Sigmoid colon (tissue), 6 donors: ENCODE measurements at regions not wholly inside any gene's neighbourhood (a gene's known extent, or its start where the extent isn't known, plus 50 kb on each side); places are given as distances from the start of the nearest gene placed in this dataset.

Source experiments
- DNase-seq: peaks from one replicate; pipeline ENCODE4 v3.0.0-alpha.2; 2019
- H3K27ac ChIP-seq, 4 donors: fragments of 200-600 bp; sonication (generic); one replicate each; pipeline ENCODE4 v1.5.1; 2016 to 2019; ENCODE audit warnings: mild to moderate bottlenecking in 1 of 4
- H3K27me3 ChIP-seq, 3 donors: fragments of 200-600 bp; sonication (generic); one replicate each; pipeline ENCODE4 v1.5.1; 2019; ENCODE audit warnings: mild to moderate bottlenecking in 1 of 3
- H3K36me3 ChIP-seq, 4 donors: fragments of 200-600 bp; sonication (generic); one replicate each; pipeline ENCODE4 v1.5.1; 2016 to 2019
- H3K4me1 ChIP-seq, 4 donors: fragments of 200-600 bp; sonication (generic); one replicate each; pipeline ENCODE4 v1.5.1; 2017 to 2019
- H3K4me3 ChIP-seq, 4 donors: fragments of 200-600 bp; sonication (generic); one replicate each; pipeline ENCODE4 v1.5.1; 2017 to 2019; ENCODE audit warnings: mild to moderate bottlenecking in 2 of 4, moderate library complexity in 1 of 4
- H3K9me3 ChIP-seq, 4 donors: fragments of 200-600 bp in 3 of 4; sonication (generic) in 3 of 4; one replicate each; pipeline versions ENCODE4 v1.5.1 to v1.6.1; 2013 to 2019
- EP300 ChIP-seq, 4 donors: sonication (generic); formaldehyde crosslinking; IDR thresholded peaks; one replicate each; pipeline ENCODE4 v1.6.1; 2017; ENCODE audit warnings: antibody characterized with exemption in 4 of 4
- POLR2A ChIP-seq, 2 donors: fragments of 450-650 bp; IDR thresholded peaks; one replicate each; pipeline ENCODE4 v1.6.1; 2016; ENCODE audit warnings: antibody characterized with exemption in 2 of 2, mild to moderate bottlenecking in 2 of 2, moderate library complexity in 2 of 2
- POLR2AphosphoS5 ChIP-seq, 4 donors: sonication (generic); formaldehyde crosslinking; IDR thresholded peaks; one replicate each; pipeline ENCODE4 v1.6.1; 2017; ENCODE audit warnings: antibody characterized with exemption in 4 of 4
- WGBS, 2 donors: extraction: QIAGEN DNeasy Blood & Tissue Kit; methylation state at CpG; one replicate each; pipeline ENCODE4 v1.1.7; 2013; 5-methylcytosine and 5-hydroxymethylcytosine counted together
- intact Hi-C: fragments of 100-400 bp; cut with DNase I; formaldehyde crosslinking; loops from one replicate; pipeline ENCODE4 v1.15.1; 2023
- TF ChIP-seq, protein P1 (sequence below), 4 experiments: fragments of 450-650 bp in 3 of 4; fragments of 200-600 bp in 1 of 4; IDR thresholded peaks; one replicate each; pipeline ENCODE4 v1.5.1; 2016 to 2019; ENCODE audit warnings: antibody characterized with exemption in 4 of 4, mild to moderate bottlenecking in 3 of 4, moderate library complexity in 2 of 4
- donor health status: healthy with polysubstance abuse.
- donor health status: healthy.

DNA sequence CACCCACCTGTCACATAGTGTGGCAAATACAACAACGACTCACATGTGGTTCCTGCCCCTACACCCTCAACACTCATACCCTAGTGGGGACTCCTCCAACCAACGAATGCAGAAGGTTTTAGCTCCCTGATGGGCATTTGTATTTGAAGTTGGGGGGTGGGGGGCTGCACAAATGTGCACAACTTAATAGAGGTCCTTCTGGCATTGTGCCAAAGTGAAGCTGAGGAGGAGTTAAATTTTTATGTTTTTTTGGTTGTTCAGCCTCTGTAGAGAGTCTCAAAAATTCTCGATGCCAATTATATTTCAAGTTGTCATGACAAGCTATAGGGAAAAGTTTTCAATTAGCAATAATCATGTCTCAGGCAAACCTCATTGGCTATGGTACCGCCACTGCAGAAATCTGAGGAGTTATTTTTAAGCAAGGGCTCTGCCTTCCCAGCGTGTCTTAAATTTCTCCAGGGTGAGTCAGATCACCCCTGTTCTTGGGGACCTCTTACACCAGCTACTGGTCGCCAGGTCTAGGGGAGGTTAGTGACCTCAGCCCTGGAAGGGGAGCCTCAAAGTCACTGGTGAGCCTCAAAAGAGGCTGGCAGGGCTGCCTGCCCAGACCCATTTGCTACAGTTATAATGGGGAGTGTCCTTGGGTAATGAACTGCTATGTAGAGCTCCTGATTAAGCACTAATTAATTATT is 102.7 kb upstream of the TAF1B start:
- H3K27ac ChIP-seq: no peak overlapping the region
- no peaks in the 10 kb centered on the region for H3K9me3 ChIP-seq
- intact Hi-C loops: no loop called here
- H3K4me3 ChIP-seq: no peak overlapping the region
- peaks cover 0 to 14% (median 0%) of the 10 kb centered on the region in 4 donors for H3K4me1 ChIP-seq
- no peak for DNase-seq
- TF ChIP-seq, protein P1, sequence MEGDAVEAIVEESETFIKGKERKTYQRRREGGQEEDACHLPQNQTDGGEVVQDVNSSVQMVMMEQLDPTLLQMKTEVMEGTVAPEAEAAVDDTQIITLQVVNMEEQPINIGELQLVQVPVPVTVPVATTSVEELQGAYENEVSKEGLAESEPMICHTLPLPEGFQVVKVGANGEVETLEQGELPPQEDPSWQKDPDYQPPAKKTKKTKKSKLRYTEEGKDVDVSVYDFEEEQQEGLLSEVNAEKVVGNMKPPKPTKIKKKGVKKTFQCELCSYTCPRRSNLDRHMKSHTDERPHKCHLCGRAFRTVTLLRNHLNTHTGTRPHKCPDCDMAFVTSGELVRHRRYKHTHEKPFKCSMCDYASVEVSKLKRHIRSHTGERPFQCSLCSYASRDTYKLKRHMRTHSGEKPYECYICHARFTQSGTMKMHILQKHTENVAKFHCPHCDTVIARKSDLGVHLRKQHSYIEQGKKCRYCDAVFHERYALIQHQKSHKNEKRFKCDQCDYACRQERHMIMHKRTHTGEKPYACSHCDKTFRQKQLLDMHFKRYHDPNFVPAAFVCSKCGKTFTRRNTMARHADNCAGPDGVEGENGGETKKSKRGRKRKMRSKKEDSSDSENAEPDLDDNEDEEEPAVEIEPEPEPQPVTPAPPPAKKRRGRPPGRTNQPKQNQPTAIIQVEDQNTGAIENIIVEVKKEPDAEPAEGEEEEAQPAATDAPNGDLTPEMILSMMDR (IDR thresholded peaks at IDR 0.05): no peak
- TF ChIP-seq EP300 (IDR thresholded peaks at IDR 0.05) (no peak), POLR2AphosphoS5 (IDR thresholded peaks at IDR 0.05) (no peak), POLR2A (IDR thresholded peaks at IDR 0.05) (no peak)
- no peaks in the 10 kb centered on the region for H3K27me3 ChIP-seq
- 88 to 92% methylated on average over 6 of the region's 6 CpGs for WGBS, 2 donors
- no peaks in the 10 kb centered on the region for H3K36me3 ChIP-seq

DNA sequence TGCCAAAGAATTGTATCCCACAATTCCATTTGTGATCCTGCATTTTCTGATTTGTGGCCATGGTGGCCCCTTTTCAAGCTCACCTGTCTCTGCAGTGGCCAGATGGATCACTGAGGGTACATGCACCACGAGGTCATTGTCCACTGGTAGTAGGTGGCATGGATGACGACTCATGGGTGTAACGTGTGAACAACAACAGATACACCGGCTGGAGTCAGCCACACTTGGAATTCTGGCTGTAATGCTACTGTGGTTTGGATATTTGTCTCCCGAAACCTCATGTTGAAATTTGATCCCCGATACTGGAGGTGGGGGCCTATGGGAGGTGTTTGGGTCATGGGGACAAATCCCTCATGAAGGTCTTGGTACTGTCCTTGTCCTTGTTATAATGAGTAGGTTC is 102.2 kb upstream of the TAF1B start:
- no peak for TF ChIP-seq EP300 (IDR thresholded peaks at IDR 0.05)
- TF ChIP-seq, protein P1 (IDR thresholded peaks at IDR 0.05): no peak
- TF ChIP-seq POLR2A (IDR thresholded peaks at IDR 0.05): no peak
- TF ChIP-seq POLR2AphosphoS5 (IDR thresholded peaks at IDR 0.05): no peak
- Histone ChIP-seq H3K9me3 (no peaks in the 10 kb centered on the region), H3K4me3 (no peak overlapping the region), H3K4me1 (peaks cover 0 to 14% (median 0%) of the 10 kb centered on the region in 4 donors), H3K27ac (no peak overlapping the region), H3K27me3 (no peaks in the 10 kb centered on the region), H3K36me3 (no peaks in the 10 kb centered on the region)
- 89 to 91% methylated on average over 6 of the region's 6 CpGs for WGBS, 2 donors
- no peak for DNase-seq
- intact Hi-C loops: no loop called here

DNA sequence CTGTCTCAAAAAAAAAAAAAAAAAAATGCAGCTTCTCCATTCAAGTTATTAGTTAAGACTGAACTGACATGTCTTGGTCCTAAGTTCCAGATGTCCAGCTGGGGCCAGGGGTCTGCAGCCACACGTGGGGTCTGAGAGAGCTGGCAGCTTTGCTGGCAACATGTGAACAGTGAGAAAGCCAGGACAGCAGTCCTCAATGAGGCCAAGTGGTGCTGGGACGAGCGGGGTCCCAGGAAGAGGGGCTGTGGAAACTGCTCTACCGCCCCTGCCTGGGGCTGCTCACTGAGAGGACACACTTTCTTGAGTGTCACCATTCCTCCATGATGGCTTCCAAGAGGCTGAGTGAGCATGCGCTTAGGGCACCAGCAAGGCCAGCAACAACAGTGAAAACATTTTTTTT is 100.7 kb upstream of the TAF1B start:
- TF ChIP-seq POLR2AphosphoS5 (IDR thresholded peaks at IDR 0.05) (no peak), EP300 (IDR thresholded peaks at IDR 0.05) (no peak), POLR2A (IDR thresholded peaks at IDR 0.05) (no peak)
- TF ChIP-seq, protein P1 (IDR thresholded peaks at IDR 0.05): no peak
- no peak for DNase-seq
- 72 to 92% methylated on average over 5 of the region's 5 CpGs for WGBS, 2 donors
- intact Hi-C loops: no loop called here
- Histone ChIP-seq H3K27ac (no peak overlapping the region), H3K4me3 (no peak overlapping the region), H3K4me1 (peaks cover 0 to 14% (median 0%) of the 10 kb centered on the region in 4 donors), H3K36me3 (no peaks in the 10 kb centered on the region), H3K27me3 (no peaks in the 10 kb centered on the region), H3K9me3 (no peaks in the 10 kb centered on the region)

DNA sequence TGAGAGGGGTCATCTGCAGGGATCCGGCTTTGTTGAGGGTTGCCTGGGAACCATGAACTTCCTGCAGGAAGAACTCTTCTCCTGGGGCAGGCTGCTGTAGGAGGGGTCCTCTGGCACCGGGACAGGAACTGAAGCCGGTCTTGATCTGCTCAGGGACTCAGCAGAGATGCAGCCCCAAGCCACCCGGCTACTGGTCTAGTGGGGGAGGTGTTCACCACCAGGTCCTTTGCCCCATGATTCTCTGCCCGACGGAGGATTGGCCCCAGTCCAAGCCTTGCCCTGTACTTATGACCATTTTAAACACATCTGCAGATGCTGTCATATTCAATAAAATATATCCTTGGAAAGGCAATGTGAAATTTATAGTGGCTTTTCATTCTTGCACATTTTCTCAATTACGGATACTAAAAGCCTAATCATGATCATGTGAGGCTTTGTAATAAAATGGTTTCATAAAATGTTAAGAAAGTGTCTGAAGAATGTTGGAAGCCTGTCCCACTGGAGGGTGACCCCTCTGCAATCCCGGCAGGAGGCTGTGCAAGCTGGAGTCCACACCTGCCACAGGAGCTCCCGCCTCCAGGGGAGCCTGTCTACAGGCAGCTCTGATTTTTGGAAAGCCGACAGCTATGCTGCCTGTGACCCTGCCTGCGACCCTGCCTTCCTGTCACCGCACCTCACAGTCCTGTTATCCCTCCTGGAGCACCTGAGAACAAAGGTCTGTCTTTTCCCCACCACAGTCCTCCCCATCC is 98.8 kb upstream of the TAF1B start:
- no peaks in the 10 kb centered on the region for H3K9me3 ChIP-seq
- peaks cover 0 to 2% (median 0%) of the 10 kb centered on the region in 4 donors for H3K4me1 ChIP-seq
- H3K27me3 ChIP-seq: no peaks in the 10 kb centered on the region
- intact Hi-C loops: no loop called here
- no peak overlapping the region for H3K27ac ChIP-seq
- DNase-seq: no peak
- TF ChIP-seq POLR2AphosphoS5 (IDR thresholded peaks at IDR 0.05): no peak
- TF ChIP-seq POLR2A (IDR thresholded peaks at IDR 0.05): no peak
- TF ChIP-seq, protein P1 (IDR thresholded peaks at IDR 0.05): no peak
- no peak for TF ChIP-seq EP300 (IDR thresholded peaks at IDR 0.05)
- no peak overlapping the region for H3K4me3 ChIP-seq
- 23 to 67% methylated on average over 12 of the region's 12 CpGs for WGBS, 2 donors
- H3K36me3 ChIP-seq: no peaks in the 10 kb centered on the region
